Skeletal muscle tissue (tissue), 3 donors: ENCODE measurements at regions not wholly inside any gene's neighbourhood (a gene's known extent, or its start where the extent isn't known, plus 50 kb on each side); places are given as distances from the start of the nearest gene placed in this dataset.

ENCODE experiments used
- H3K27ac ChIP-seq: one replicate; pipeline ENCODE4 v1.7.0; 2013; ENCODE audit warnings: mild to moderate bottlenecking, low read depth, low read length, inconsistent platforms
- H3K27me3 ChIP-seq, 3 donors: one replicate each; pipeline ENCODE4 v1.7.0; 2013; ENCODE audit warnings: low read length in 3 of 3; ENCODE audit not compliant: control insufficient read depth in 3 of 3, insufficient read depth in 3 of 3
- H3K36me3 ChIP-seq, 3 donors: one replicate each; pipeline ENCODE4 v1.7.0; 2013; ENCODE audit warnings: low read length in 3 of 3; ENCODE audit not compliant: control insufficient read depth in 3 of 3, insufficient read depth in 3 of 3
- H3K4me1 ChIP-seq, 3 donors: one replicate each; pipeline ENCODE4 v1.7.0; 2013; ENCODE audit warnings: low read length in 3 of 3, mild to moderate bottlenecking in 3 of 3; ENCODE audit not compliant: control insufficient read depth in 3 of 3, insufficient read depth in 3 of 3
- H3K4me3 ChIP-seq, 3 donors: one replicate each; pipeline ENCODE4 v1.7.0; 2013; ENCODE audit warnings: low read length in 3 of 3
- H3K9ac ChIP-seq, 3 donors: one replicate each; pipeline ENCODE4 v1.7.0; 2013; ENCODE audit warnings: low read length in 3 of 3, mild to moderate bottlenecking in 3 of 3, moderate library complexity in 2 of 3, low read depth in 1 of 3
- H3K9me3 ChIP-seq, 3 donors: one replicate each; pipeline ENCODE4 v1.7.0; 2013; ENCODE audit warnings: low read length in 3 of 3; ENCODE audit not compliant: control insufficient read depth in 3 of 3
- donor health status: Osteomylitis.

DNA sequence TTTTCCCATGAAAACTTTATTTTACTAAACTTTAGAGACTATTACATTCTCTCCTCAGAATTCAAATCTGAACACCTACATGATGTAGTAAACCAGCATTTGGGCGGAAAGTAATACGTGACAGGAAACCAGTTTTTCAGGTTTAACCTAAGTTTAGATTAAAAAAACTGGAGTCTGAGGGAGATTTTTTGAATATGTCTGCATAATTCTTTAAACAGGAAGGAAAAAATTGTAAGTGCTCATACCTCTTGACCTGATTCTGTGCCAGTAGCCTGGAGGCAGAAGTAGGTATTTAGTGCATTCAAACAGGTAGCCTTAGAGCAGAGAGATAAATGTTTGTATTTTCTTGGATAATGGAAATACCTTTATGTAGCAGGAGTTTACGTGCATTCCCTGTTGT is 224.3 kb downstream of the MDFIC start:
- H3K4me1 ChIP-seq: no peaks in the 10 kb centered on the region
- H3K27ac ChIP-seq: no peak overlapping the region
- H3K27me3 ChIP-seq: no peaks in the 10 kb centered on the region
- H3K9ac ChIP-seq: no peak overlapping the region
- no peaks in the 10 kb centered on the region for H3K9me3 ChIP-seq
- no peaks in the 10 kb centered on the region for H3K36me3 ChIP-seq
- H3K4me3 ChIP-seq: no peak overlapping the region

GRCh38 chr7:115145512-115145911 is 223.6 kb downstream of the MDFIC start:
- no peaks in the 10 kb centered on the region for H3K9me3 ChIP-seq
- no peak overlapping the region for H3K27ac ChIP-seq
- H3K36me3 ChIP-seq: no peaks in the 10 kb centered on the region
- no peaks in the 10 kb centered on the region for H3K27me3 ChIP-seq
- H3K9ac ChIP-seq: no peak overlapping the region
- H3K4me1 ChIP-seq: no peaks in the 10 kb centered on the region
- H3K4me3 ChIP-seq: no peak overlapping the region

DNA sequence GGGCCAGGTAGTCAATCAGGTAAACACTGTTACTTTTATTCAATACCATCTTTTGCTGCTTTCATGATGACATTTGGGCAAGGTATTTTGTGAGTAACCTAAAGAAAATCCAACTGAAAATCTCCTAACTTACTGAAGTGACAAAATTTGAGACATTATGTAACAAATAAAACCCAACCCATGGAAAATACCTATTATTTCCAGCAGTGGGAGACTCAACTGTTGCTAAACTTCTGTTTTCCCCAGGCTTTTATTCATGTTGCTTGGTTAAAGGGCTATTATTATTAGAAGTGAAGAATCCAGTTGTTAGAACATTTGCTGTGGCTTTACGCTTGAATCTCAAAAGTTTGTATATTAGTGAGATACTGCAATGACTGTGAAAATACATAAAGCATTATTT is 215.9 kb downstream of the MDFIC start:
- Histone ChIP-seq H3K9ac (no peak overlapping the region), H3K9me3 (no peaks in the 10 kb centered on the region), H3K4me3 (no peak overlapping the region), H3K27me3 (no peaks in the 10 kb centered on the region), H3K36me3 (no peaks in the 10 kb centered on the region), H3K27ac (no peak overlapping the region), H3K4me1 (no peaks in the 10 kb centered on the region)

DNA sequence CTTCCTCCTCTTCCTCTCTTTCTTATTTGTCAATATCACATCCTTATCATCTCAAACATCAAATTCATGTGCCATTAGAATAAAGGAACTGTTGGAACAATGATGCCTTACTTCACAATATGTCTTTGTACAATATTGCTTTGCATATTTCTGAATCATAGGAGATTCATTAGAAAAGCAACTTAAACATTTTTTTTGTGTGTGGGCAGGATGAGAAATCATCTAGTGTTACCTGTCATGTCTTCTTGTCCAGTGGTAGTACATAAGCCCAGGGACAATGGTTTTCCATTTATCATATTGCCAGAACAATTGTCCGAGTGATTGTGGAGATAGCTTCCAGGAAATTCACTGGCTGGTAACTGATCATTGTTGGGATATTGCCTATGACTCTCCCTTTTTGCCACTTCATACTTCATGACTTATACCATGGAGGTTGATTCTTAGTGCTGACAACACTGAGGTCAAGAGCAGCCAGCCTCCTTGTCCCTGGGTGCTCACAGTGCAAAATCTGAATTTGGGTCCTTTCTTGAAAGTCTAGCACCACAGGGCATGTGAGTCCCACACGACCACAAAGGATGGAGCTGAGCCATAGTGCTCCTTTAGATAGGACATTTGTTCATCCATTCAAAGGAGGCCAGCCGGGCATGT is 215.0 kb downstream of the MDFIC start:
- H3K4me1 ChIP-seq: no peaks in the 10 kb centered on the region
- H3K9ac ChIP-seq: no peak overlapping the region
- H3K36me3 ChIP-seq: no peaks in the 10 kb centered on the region
- H3K27me3 ChIP-seq: no peaks in the 10 kb centered on the region
- no peaks in the 10 kb centered on the region for H3K9me3 ChIP-seq
- no peak overlapping the region for H3K27ac ChIP-seq
- no peak overlapping the region for H3K4me3 ChIP-seq

DNA sequence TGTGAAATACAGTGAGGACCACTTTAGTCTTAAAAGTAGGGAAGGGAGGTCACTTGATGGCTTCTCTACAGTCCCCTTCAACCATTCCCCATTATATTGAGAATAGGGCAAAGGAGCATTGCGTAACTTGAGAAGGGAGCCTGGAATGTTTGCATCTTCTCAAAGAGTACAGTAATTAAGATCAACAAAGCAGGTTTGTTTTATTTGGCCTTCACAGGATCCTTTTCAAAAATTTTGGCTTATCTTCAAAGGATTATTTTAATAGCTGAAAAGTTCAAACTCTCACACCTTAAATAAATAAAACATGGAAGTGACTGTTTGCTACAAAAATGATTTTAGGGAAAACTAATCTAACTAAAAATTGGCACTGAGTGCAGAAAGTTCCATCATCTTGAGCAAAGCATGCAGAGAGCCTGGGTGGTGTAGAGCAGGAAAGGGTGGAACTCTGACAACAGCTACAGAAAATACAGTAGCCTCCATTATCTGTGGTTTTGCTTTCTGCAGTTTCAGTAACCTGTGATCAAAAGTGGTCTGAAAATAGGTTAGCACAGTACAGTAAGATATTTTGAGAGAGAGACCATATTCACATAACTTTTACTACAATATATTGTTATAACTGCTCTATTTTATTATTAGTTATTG is 214.0 kb downstream of the MDFIC start:
- no peaks in the 10 kb centered on the region for H3K4me1 ChIP-seq
- H3K27ac ChIP-seq: no peak overlapping the region
- H3K9me3 ChIP-seq: no peaks in the 10 kb centered on the region
- no peaks in the 10 kb centered on the region for H3K36me3 ChIP-seq
- H3K4me3 ChIP-seq: no peak overlapping the region
- H3K27me3 ChIP-seq: no peaks in the 10 kb centered on the region
- H3K9ac ChIP-seq: no peak overlapping the region

GRCh38 chr7:115135146-115135545 is 213.3 kb downstream of the MDFIC start:
- Histone ChIP-seq H3K4me1 (no peaks in the 10 kb centered on the region), H3K36me3 (no peaks in the 10 kb centered on the region), H3K27me3 (no peaks in the 10 kb centered on the region), H3K9ac (no peak overlapping the region), H3K4me3 (no peak overlapping the region), H3K9me3 (no peaks in the 10 kb centered on the region), H3K27ac (no peak overlapping the region)

GRCh38 chr7:115133248-115133647 is 211.4 kb downstream of the MDFIC start:
- Histone ChIP-seq H3K4me3 (no peak overlapping the region), H3K27me3 (no peaks in the 10 kb centered on the region), H3K27ac (no peak overlapping the region), H3K9ac (no peak overlapping the region), H3K9me3 (no peaks in the 10 kb centered on the region), H3K36me3 (no peaks in the 10 kb centered on the region), H3K4me1 (no peaks in the 10 kb centered on the region)

GRCh38 chr7:115132096-115132495 is 210.2 kb downstream of the MDFIC start:
- H3K9ac ChIP-seq: no peak overlapping the region
- no peaks in the 10 kb centered on the region for H3K27me3 ChIP-seq

GRCh38 chr7:115128154-115128553 is 206.3 kb downstream of the MDFIC start:
- Histone ChIP-seq H3K4me3 (no peak overlapping the region), H3K9me3 (no peaks in the 10 kb centered on the region), H3K4me1 (no peaks in the 10 kb centered on the region), H3K36me3 (no peaks in the 10 kb centered on the region), H3K9ac (no peak overlapping the region), H3K27ac (no peak overlapping the region), H3K27me3 (no peaks in the 10 kb centered on the region)

More at GRCh38 chr7:115132096-115132495, 210.2 kb downstream of the MDFIC start:
- Histone ChIP-seq H3K4me3 (no peak overlapping the region), H3K36me3 (no peaks in the 10 kb centered on the region), H3K27ac (no peak overlapping the region), H3K4me1 (no peaks in the 10 kb centered on the region), H3K9me3 (no peaks in the 10 kb centered on the region)

GRCh38 chr7:115127399-115128021 is 205.6 kb downstream of the MDFIC start:
- H3K9ac ChIP-seq: no peak overlapping the region
- no peaks in the 10 kb centered on the region for H3K27me3 ChIP-seq
- no peak overlapping the region for H3K27ac ChIP-seq
- no peak overlapping the region for H3K4me3 ChIP-seq
- no peaks in the 10 kb centered on the region for H3K9me3 ChIP-seq
- H3K4me1 ChIP-seq: no peaks in the 10 kb centered on the region
- no peaks in the 10 kb centered on the region for H3K36me3 ChIP-seq
